Testis (tissue), 2 donors: ENCODE measurements at regions not wholly inside any gene's neighbourhood (a gene's known extent, or its start where the extent isn't known, plus 50 kb on each side); places are given as distances from the start of the nearest gene placed in this dataset.

Experiments
- CTCF ChIP-seq, 3 experiments: fragments of 450-650 bp in 2 of 3; fragments of 200-600 bp in 1 of 3; sonication (generic) in 1 of 3; IDR thresholded peaks; one replicate each; pipeline ENCODE4 v1.5.1; 2016 to 2019; ENCODE audit warnings: antibody characterized with exemption in 3 of 3, mild to moderate bottlenecking in 2 of 3, moderate library complexity in 1 of 3
- POLR2A ChIP-seq: fragments of 450-650 bp; IDR thresholded peaks from one replicate; pipeline ENCODE4 v1.6.1; 2017; ENCODE audit warnings: antibody characterized with exemption, mild to moderate bottlenecking, moderate library complexity

DNA sequence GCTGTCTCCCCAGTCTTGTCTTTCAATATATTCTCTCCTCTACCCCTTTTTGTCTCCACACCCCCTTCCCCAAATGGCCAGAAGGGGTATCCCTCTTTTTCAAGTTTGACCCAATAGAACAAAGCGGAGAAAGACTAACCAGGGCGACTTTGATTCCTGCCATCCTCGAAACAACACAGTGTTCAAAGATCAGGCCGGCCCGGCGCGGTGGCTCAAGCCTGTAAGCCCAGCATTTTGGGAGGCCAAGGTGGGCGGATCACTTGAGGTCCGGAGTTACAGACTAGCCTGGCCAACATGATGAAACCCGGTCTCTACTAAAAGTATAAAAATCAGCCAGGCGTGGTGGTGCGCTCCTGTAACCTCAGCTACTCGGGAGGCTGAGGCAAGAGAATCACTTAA is 77.0 kb upstream of the IFNAR2 start:
- TF ChIP-seq POLR2A (no peak), CTCF (IDR thresholded peaks at IDR 0.05) (no peak)
